GM18517 (cell line): ENCODE measurements at regions not wholly inside any gene's neighbourhood (a gene's known extent, or its start where the extent isn't known, plus 50 kb on each side); places are given as distances from the start of the nearest gene placed in this dataset.

Experiments
- ATAC-seq: cut with Tn5 transposase; IDR thresholded peaks from one replicate; pipeline ENCODE4 v1.9.1; 2021; ENCODE audit warnings: mild to moderate bottlenecking, moderate library complexity; ENCODE audit not compliant: unreplicated experiment

DNA sequence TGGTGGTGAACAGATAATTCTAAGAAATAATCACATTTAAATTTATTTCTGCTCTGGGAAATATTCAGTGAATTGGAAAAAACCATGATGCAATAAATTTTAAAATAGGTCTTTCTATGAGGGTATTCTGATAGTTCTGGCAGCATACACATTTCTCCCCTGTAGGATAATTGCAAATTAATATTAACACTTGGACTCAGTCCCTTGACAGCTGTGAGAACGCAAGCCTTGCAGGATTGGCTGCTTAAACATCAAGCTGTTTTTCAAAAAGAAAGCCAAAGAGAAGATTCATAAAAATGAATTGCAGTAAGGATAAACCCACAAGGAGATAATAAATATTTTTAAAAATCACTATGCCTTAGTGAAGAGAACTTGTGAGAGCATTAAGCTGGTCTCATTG, 180.0 kb downstream of the MTRR start:
- ATAC-seq, result no peak

GRCh38 chr5:8050616-8051175, 181.7 kb downstream of the MTRR start:
- no peak for ATAC-seq

DNA sequence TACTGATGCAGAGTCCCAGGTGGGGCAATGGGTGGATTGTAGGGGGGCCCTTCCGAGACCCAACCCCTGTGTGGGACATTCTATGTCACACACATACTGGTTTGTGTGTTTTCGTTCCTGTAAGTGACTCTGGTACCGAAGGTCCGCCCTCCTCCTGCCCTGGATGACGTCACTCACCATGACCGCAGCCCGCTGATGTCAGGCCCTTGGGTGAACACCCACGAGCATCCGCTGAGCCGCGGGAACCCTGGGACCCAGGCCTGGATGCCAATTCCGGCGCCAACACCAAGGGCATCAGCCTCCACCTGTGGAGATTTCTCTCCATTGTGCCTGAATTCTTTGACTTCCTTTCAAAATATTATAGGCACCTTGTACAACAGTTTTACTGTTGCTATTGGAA, 184.3 kb downstream of the MTRR start:
- ATAC-seq, result no peak

DNA sequence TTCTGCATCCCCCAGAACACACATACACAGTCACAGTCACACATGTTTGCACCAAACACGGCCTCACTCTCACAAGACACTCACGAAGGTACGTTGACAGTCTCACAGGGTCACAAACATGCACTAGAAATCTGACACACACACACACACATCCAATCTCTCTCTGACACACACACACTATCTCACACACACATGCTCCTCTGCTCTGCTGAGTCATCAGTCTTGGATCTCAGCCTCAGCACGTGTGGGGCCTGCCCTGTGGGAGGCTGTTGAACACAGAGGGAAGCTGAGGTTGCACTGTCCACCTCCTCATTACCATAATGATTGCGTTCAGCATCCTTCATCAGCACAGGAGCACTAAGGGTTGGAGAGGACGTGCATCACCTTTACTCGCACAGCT, 188.8 kb downstream of the MTRR start:
- no peak for ATAC-seq

DNA sequence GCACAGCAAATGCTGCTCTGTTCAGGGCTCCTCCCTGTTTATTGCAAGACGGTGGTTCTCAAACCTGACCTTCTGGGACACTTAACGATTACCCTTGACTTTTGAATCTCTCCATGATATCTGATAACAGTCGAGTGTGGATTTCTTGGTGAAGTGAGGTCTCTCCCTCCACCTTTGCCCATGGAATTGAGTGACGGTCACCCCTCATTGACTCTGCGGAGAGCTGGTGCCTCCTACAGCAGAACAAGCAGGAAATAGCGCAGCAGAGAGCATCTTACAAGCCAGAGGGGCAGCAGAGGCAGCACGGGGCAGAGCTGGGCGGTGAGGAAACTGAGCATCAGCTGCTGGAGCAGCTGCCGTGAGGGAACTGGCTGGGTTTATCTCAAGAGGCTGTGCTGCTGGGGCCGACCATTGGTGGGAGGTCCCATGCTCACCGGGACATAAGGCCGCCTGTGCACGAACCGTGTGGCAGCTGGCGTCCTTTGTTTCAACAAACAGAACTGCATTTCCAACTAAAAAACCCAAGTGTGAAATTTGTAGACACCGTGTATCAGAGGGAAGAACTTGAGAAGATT, 189.8 kb downstream of the MTRR start:
- no peak for ATAC-seq

GRCh38 chr5:8059337-8059736, 190.4 kb downstream of the MTRR start:
- ATAC-seq, result no peak

GRCh38 chr5:8060235-8060952, 191.4 kb downstream of the MTRR start:
- ATAC-seq, result no peak

DNA sequence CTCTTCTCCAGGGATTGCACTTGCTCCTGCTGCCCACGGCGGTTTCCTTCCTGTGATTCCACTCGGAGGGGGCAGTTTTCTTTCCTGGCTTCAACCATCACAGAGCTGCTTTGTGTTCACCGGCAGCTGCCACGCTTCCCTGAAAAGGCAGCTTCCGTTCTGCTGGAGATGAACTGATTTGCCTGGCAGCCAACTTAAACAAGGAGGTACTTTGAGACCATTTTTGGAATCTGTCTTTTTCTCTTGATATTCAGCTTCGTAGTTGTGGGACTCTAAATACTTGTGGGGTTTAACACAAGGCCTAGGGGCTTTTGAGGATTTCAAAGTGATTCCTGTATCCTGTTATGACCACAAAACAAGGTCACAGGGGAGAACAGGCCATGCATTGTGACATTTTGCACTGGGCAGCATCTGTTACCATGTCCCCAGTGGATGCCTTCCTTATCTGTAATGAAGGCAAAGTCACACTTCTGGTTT, 192.0 kb downstream of the MTRR start:
- ATAC-seq, result no peak

DNA sequence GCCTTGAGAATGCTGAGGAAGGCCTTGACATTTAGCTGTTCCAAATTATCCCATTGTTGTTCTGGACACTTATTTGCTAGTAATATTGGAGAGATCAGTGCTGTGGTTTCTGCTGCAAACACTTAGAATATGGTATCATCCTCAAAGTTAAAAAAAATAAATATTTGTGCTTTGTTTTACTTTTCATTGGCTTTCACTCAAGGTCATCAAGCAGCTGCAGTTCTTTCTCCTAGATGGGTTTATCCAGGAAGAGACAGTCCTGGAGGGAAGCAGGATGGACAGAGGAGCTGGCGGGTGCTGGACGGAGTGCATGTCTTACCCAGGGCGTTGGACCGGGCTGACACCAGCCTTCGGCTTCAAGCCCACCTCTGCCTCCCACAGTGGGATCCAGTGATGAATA, 193.6 kb downstream of the MTRR start:
- no peak for ATAC-seq

- ATAC-seq, result no peak
These were observed 199.1 kb downstream of the MTRR start for GRCh38 chr5:8068078-8068477.

DNA sequence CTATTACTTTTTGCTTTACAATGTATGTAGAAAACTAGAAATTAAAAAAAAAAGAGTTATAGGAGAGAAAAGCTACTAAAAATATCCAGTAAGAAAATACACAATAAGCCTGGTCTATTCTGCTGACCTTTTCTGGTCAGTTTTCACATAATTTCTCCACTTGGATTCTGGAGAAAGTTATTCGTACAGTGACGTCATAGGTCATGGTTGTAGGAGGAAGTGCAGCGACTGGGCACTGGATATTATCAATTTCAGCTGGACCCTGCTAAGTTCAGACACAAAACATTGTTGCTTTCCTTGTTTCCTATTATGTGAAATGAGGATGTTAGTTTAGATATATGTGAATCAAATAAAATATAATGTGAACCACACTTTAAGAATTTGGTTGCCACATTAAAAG, 201.2 kb downstream of the MTRR start:
- ATAC-seq, result no peak

- ATAC-seq, result no peak
These were observed 210.1 kb downstream of the MTRR start for GRCh38 chr5:8079056-8079455.

- ATAC-seq, result no peak
These were observed 212.2 kb downstream of the MTRR start for GRCh38 chr5:8081179-8081578.

DNA sequence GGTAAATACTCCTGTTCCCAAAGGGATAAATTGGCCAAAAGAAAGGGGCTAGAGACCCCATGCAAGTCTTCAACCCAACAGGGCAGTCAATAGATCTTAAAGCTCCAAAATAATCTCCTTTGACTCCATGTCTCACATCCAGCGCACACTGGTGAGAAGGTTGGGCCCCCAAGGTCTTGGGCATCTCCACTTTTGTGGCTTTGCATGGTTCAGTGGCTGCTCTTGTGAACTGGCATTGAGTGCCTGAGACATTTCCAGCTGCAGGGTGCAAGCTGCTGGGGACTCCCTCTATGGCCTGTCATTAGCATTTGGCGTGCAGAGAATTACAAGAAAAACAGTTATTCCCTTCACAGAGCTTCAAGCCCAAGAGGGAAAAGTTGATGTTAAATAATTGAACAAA, 224.7 kb downstream of the MTRR start:
- no peak for ATAC-seq

DNA sequence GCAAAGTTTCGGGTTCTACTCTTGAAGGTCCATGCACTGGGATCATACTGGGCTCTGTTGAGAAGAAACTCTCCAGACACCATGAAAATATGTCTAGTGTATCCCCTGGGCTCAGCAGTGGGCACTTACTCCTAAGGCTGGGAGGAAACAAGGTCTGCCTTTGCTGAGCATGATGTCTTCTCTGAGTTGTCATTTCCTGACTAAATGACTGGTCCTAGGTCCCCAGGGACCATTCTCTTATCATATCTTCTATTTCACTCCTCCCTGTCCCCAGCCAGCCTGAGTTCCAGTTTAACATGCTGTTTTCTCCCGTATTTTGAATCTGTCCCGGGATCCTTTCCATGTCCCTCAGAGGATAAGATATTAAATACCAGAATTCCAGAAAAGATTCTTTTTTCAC, 225.4 kb downstream of the MTRR start:
- ATAC-seq, result no peak

- ATAC-seq, result no peak
These were observed 228.2 kb downstream of the MTRR start for GRCh38 chr5:8097146-8097545.

DNA sequence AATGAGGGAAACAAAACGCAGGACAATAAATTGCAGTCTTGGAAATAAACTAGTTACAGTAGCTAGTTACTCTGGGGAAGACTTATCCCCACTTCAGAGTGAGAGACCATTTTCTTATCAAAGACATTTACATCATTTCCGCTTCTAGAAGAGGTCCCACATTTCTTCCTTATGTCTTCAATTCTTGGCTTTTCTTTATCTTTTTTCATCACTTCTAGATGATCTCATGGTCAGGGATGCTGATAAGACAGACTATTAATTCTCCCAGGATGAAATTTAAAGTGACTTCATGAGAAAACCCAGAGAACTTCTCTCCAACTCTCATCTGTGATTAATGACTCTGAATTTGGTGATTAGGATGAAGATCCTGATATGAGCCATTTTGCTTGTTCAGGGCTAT, 229.1 kb downstream of the MTRR start:
- no peak for ATAC-seq

GRCh38 chr5:8102714-8103113, 233.8 kb downstream of the MTRR start:
- no peak for ATAC-seq

GRCh38 chr5:8114597-8115266, 245.8 kb downstream of the MTRR start:
- no peak for ATAC-seq

- no peak for ATAC-seq
These were observed 254.6 kb downstream of the MTRR start for GRCh38 chr5:8123559-8123958.

DNA sequence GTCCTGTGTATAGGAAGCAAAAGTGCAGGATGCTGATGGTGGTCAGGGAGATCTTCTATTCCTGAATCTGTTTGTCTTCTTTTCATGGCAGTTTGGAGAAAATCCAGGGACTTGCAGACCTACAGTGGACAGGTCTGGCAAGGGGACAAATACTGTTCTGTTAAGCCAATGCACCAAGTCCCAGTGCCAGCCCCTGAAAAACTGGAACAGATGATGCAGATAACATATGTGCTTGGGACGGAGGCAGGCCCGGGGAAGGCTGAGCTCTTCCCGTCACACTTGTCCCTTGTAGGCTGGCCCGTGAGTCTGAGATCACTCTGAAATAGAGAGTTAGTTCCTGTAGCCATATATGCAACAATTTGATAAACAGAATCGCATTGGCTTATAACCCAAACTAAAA, 265.7 kb downstream of the MTRR start:
- no peak for ATAC-seq

DNA sequence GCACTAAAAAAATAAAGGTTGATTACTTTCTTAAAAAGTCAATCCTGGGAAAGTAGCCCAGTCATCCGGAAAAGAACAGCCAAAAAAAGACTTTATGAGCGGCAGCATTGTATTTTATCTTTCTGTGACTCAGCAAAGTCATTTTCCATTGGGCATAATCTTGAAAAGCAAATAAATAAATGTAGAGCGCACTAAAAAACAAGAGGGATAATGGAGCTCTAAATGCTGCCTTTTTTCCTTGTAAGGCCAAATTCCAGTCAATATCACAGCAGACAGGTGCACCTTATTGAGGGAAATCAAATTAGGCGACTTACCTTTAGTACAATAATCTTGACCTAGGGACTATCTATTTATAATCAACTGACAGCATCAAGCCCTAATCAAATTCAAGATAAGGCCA, 266.8 kb downstream of the MTRR start:
- no peak for ATAC-seq
